Stimulated activated naive CD8-positive, alpha-beta T cell treated with anti-CD3 and anti-CD28 coated beads, Interleukin-15, Interleukin-2, amounts not matched to agents 100 U/mL and 50 U/mL, for 24 hours (primary cell): ENCODE measurements at regions not wholly inside any gene's neighbourhood (a gene's known extent, or its start where the extent isn't known, plus 50 kb on each side); places are given as distances from the start of the nearest gene placed in this dataset.

Experiments
- ATAC-seq: fragments of 150-1000 bp; cut with Tn5 transposase; one replicate; pipeline ENCODE4 v1.10.0; 2021
- DNase-seq: peaks from one replicate; pipeline ENCODE4 v3.0.0; 2021

DNA sequence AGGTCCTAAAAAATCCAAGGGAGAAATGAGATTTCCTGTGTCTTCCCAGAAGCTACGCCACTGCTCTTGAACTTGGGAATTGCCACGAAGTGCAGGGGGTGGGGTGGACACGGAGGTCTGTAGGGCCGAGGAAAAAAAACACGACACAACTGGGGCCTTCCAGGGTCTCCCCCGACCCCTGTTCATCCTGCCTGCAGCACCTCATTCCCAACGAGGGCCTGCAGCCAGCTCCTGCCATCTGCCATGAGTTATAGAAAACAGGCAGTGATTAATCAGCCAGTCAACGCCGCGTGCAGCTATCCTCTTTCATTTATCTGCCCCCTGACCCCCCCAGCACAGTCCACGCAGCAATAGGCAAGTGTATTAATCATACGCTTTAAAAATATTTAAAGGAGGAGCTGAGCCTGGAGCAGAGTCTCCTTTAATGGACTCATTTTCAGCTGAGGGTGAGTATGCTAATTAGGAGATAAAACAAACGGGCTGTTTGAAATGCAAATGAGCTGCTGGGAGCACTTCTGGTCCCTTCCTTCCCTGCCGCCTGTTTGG is 209.9 kb downstream of the TFCP2L1 start:
- DNase-seq (peak; percentile 67), ATAC-seq (peak; percentile 76)

DNA sequence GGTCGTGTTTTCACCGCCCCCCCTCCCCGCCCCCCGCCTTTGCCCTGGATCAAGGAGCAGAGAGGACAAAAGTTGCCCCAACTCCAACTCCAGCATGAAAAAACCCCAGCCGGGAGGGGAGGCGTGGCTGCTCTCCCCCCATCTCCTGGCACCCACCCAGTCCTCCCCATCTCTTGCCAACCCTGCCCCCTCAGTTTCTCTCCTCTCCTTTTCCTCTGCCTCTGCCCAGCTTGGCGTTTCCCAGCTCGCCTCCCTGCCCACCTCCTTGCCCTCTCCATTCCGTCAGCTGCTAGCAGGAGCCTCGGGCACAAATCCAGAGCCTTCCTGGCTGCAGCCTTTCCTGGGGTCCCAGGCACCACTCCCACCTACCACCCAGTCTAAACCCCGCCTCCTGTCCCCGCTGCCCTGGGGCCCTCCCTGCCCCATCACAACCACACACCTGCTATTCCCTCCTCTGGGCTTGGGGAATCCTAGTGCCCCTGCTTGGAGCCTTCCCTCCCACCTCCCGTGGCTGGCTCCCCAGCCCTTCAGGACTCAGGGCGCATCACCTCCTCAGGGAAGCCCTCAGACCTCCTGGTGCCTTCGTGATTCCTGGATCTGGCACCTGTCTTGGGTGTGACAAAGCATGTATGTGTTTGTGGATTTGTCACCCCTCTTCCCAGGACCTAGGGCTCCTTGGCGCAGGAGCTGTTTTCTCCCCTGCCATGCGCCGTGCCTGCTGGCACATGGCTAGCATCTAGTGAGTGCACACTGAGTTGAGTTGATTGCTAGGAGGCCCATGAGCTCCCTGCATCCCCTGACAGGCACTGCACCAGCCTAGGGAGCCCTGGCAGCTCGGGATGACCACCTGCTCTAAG is 209.1 kb downstream of the TFCP2L1 start:
- DNase-seq (no peak), ATAC-seq (no peak)

DNA sequence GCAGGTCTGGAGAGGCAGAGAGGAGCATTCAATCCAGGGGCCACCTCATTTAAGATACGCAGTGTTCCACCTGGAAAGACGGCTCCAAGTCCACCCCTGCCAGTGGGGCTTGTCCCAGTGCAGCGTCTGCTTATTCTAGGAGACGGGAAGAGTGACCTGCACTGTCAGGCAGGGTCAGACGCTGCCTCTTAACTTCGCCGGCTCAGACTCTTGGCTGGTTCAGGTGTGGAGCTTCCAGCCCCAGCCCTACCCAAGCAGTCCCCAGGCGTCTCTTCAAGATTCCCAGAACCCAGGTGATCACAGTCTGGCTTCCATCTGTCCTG is 208.5 kb downstream of the TFCP2L1 start:
- ATAC-seq (no peak), DNase-seq (no peak)

DNA sequence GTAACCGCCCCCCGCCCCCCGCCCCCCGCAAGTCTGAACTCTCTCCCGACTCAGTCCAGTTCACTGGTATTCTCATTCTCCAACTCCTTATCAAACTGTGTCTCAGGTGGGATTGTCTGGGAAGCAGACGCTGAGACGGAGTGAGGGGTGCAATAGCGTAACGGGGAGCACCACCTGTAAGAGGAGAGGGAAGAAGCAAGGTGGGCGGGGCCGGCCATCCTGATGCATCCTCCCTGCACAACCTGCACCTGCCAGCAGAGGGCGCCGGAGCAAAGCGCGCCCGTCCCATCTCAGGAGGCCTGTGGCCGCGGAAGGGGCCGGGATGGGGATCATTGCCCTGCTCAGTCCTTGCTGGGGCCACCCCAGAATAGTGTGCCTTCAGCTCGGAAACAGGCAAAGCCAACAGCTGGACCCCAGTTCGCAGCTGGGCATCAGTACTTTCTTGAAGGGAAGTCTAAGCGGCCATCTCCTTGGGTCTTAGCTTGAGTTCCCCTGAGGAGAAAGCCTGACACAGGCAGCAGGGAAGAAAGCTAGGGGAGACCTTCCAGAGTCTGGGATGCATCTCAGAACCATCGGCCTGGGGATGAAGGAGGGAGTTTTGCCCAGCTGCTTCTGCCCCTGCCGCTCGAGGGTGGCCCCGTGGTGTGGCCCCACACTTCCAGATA is 208.0 kb downstream of the TFCP2L1 start:
- DNase-seq (peak; percentile 81), ATAC-seq (peak; percentile 29)

DNA sequence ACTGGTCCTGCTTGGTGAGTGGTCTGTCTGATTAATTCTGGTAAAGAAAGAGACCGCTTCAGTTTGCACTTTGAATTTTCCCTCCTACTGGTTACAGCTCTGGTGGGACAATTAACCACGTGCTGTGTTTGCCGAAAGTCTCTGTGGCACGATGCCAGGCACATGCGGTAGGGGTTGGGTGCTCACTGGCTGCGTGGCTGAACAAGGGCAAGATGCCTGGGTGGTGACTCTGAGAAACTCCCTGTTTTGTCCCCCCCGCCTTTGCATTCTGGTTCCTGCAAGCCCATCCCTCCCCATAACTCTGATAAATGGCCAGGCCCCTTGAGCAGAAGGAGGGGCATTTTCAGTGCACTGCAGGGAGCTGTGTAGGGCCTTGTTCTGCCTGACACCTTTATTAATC is 206.1 kb downstream of the TFCP2L1 start:
- DNase-seq: no peak
- ATAC-seq: no peak

DNA sequence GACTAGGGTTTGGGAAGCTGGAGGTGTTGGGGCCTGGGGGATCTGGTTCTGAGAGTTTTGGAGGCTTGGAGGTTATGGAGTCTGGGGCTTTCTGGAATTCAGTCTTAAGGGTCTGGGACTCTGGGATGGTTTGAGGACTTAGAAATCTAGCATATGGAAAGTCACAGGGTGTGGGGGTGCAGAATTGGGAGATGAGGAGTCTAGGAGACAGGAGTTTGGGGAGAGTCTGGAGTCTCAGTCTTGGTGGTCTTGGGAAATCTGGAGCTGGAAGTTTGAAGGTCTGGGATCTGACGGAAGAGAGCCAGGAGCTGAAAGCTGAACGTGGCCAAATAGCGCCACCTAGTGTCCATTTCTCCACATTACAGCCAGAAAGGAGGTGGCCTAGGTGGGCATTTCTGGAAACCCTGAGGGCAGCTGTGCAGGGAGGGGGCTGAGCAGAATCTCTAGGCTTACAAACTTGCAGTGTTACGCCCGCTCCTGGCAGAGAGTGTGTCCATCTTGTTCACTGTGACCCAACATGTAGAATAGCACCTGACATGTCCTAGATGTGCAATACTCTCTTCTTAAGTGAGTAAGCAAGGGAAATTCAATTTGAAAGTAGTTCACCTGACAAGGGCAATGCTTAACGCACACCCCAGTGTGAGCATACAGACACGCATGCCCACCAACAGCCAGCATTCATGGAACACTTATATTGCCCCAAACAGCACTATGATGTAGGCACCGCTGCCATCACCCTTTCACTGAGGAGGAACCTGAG is 204.8 kb downstream of the TFCP2L1 start:
- ATAC-seq: no peak
- peak; percentile 59 for DNase-seq

DNA sequence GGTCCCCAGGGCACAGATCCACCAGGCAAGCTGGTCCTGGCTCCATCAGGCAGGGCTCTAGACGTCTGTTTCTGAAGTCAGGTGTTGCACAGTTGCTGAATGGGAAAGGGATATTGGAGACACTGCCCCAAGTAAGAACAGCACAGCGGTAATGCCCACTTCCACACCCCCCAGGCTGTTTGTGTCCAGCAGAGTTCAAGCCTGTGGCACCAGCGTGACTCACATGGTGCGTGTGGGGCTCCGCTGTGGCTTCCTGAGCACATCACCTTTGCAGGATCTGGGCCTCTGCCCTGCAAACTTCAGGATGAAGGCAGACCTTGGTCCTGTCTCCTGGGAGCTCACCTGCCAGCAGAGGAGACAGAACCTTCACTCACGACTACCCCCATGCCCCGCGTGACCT is 203.3 kb downstream of the TFCP2L1 start:
- ATAC-seq: no peak
- DNase-seq: no peak

DNA sequence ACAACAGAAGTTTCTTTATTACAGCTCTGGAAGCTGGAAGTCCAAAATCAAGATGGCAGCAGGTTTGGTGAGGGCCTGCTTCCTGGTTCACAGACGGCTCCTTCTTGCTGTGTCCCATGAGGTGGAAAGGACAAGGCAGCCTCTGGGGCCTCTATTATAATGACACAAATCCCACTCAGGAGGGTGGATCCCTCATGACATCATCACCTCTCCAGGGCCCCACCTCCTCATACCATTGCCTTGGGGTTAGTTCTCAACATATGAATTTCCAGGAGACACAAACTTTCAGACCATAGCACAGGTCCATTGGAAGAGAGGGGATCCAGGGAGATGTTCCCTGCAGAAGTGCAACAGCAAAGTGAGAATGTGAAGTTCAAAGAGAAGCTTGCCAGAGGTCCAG is 202.8 kb downstream of the TFCP2L1 start:
- ATAC-seq: no peak
- DNase-seq: no peak

DNA sequence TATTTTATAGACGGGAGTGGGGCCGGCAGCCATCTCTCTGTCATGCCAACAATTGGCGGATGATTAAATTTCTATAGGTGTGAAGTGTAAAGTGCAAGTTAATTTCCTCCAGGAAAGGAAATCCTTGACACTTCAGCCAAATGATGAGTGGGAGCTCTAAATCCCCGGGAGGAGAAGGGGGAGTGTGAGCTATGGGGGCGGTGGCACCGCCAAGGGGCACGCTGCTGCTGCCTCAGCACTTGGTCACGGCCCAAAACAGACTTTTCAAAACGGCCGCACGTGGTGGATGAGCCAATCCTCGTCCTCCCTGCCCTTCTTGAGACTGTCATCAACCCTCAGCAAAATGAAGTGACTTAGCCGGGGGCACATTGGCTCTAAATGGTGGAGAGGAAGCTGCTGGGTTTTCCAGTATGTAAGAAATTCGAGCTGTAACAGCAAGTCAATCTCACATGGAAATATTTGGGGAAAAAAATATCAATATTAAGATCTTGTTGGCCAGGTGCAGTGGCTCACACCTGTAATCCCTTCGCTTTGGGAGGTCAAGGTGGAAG is 200.8 kb downstream of the TFCP2L1 start:
- ATAC-seq: no peak
- no peak for DNase-seq

DNA sequence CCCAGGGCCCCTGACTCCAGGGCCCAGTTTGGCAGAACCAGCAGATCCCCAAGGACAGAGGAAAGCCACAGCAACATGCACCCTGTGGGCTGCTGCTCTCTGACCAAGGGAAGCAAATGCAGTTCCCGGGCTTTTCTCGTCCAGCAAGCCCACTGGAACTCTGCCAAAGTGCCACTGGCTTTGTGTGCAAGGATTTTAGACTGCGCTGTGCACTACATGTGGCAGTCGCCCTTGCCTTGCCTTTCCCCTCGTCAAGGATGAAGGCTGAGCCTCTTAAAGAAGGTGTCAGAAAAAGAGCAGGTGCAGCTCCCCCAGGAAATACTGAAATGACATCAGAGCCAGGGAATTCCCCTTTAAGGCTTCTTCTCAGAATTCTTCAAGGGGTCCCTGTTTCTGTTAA is 199.2 kb downstream of the TFCP2L1 start:
- no peak for ATAC-seq
- DNase-seq: no peak

DNA sequence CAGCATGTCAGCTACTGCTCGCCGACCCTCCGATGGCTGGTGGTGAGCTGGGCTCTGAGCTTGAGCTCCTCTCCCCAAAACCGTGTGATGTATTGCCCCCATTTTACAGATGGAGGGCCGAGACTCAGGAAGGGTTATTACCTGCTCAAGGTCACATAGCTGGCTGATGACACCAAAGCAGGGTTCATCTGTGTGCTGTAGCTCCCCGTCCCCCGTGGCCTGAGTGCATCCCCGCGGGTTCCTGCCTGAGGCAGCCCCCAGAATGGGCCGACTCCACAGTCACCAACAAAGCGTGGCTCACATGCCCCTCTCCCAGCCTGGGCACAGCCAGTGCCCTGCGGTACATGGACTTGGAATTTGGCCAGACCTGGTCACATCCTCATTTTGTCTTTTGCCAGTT is 198.6 kb downstream of the TFCP2L1 start:
- ATAC-seq (no peak), DNase-seq (no peak)

DNA sequence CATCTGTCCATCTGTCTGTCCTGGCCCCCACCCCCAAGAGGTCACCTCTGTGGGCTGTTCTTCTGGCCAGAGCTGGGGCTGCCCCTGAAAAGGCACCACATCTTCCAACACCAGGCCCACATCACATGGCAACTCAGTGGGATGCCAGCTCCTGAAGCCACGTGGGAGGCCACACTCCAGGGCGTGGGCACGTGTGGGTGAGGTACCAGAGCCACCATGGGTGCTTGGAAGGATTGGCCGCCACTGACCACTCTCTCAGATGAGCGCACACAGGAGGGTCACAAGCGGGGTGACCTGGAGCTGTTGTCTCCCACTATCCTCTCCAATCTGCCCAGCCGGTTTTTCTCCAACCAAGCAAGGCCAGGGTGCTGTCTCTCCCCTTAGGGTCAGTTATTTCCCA is 197.9 kb downstream of the TFCP2L1 start:
- no peak for ATAC-seq
- DNase-seq: no peak

DNA sequence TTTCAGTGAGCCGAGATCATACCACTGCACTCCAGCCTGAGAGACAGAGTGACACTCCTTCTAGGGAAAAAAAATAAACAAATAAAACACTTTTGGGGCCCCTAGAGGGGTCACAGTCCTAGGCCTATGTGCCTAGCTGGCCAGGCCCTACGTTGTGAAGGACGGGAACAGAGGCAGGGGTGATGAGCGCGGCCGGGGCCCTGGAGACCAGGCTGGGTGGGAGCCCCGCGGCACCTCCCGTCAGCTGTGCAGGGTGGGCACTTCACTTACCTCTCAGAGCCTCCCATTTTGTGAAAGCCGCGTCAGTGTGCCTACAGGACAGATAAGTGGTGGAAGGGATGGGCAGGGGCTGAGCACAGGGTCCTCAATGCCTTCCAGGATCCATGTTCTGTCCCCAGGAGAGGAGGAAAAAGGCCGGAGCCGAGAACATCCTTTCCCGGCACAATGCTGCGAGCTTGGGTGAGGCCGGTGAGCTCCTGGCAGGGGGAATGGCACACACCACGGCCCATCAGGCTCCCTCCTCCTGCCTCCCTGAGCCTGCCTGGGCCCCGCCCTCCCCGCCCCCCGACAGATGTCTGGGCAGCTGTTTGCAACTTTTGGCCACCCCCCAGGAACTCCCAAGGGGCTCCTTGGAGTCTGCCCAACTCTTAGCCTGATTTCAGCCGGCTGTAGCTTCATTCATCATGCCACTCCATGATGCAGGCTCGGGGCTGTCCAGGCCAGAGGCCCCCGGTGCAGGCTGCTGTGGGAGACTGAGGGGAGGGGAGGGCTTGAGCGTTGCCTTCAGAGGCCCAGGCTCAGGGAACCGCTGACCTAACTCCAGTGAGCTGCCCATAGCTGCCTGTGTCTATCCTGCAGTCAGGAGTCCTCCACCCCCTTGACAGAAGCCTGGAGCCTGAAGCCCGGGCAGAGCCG is 196.5 kb downstream of the TFCP2L1 start:
- no peak for ATAC-seq
- DNase-seq: no peak

DNA sequence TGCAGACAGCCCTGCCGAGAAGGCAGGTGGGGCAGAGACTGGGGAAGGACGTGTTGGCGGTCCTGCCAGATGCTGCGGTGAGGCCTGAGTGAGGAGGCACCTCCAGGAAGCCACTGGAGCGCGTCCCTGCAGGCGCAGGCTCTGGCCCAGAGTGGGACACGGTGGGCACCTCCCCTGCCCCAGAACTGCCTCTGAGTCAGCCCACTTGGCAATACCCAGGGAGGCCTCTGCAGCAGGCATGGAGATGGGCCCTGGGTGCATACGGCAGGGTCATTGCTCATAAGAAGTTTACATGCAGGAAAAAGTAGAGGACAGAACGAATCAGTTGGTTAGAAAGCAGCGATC is 195.9 kb downstream of the TFCP2L1 start:
- DNase-seq: no peak
- ATAC-seq: no peak

DNA sequence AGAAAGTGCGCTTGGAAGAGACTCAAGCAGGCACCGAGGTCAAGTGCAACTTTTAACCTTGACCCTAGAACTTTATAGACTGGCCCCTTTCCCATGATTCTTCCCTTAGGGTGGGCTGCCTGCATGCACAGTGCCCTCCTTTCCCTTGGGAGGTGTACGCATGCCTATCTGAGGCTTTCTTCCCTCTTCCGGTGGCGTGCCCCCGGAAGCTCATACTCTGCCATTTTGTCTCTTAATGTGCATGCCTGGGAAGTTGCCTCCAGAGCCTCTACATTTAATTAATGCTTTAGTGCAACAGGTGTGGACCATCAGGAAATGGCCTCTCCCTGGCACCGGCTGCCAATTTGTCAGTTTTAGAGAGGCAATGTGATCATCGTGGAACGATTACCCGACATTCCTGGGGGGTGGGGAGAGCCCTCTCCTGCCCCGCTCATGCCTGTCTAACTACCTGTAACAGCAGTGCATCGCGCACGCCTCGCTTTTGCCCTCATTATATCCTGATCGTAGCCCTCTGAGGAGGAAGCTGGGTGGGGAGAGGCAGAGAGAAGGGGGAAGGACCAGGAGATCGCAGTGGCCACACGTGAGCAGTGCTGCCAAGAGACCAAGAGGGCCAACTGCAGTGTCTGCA is 194.8 kb downstream of the TFCP2L1 start:
- no peak for DNase-seq
- no peak for ATAC-seq

DNA sequence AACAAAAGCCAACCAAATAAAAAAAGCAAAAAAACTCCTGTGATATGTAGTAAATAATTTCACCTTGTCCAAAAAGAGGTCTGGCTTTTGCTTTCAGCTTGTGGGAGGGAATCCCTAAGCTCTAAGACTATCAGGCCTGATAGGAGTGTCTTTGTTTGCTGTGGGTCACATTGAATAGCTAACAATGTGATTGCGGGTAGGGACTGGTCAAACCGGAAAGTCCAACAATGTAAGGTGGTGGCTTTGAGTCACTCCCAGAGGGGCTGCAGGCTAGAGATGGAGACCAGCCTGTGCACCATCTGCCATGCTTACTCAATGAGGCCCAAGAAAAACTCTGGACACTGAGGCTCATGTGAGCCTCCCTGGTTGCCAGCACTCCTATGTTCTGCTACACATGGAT is 192.9 kb downstream of the TFCP2L1 start:
- no peak for ATAC-seq
- DNase-seq: no peak

DNA sequence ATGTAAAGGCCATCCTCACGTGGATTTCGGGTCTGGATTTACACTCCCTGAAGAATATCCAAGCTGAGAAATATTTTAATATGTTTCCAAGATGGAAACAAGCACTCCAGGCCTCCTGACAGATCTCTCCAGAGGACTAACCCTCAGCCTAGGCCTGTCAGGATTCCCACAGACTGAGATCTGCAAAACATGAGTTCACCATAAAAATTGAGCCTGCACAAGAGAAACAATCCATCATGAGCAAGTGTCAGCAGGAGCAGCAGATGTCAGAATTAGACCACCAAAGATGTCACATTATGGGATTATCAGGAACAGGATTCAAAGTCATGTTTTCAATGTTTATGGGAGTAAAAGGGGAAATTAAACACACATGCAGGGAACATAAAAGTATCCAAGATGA is 191.3 kb downstream of the TFCP2L1 start:
- ATAC-seq: no peak
- no peak for DNase-seq

DNA sequence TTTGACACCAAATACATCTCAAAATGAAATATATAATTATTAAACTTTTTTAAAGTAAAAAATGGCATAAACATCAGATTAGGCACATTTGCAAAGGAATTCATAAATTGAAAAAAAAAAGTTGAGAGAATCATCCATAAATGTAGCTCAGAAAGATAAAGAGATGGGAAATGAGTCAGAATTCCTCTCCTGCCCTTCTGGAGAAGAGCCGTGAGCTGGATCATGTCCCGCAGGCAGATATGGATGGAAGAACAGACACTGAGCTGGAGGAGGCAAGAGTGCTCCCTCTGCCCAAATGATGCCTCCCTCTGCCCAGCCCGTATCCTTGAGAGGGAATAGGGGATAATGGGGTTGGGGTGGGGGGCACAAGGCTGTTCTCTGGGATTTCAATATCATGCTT is 190.9 kb downstream of the TFCP2L1 start:
- DNase-seq: no peak
- no peak for ATAC-seq

DNA sequence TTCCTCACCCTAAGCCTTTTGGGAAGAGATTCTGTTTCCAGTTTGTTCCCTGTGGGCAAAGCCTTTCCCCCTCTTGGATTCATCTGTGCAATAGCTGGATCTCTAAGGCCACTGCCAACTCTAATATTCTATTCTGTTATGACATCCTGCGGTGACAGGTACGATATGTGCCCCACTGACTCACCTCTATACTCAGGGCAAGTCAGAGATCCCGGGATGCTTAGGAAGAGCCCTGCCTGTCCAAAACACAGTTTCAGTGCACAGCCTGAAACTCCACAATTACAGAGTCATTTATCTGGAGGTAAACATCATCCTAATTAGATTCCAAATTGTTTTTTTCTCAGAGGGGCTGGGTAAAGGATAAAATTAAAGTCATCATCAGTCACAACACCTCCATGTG is 190.2 kb downstream of the TFCP2L1 start:
- no peak for DNase-seq
- ATAC-seq: no peak

DNA sequence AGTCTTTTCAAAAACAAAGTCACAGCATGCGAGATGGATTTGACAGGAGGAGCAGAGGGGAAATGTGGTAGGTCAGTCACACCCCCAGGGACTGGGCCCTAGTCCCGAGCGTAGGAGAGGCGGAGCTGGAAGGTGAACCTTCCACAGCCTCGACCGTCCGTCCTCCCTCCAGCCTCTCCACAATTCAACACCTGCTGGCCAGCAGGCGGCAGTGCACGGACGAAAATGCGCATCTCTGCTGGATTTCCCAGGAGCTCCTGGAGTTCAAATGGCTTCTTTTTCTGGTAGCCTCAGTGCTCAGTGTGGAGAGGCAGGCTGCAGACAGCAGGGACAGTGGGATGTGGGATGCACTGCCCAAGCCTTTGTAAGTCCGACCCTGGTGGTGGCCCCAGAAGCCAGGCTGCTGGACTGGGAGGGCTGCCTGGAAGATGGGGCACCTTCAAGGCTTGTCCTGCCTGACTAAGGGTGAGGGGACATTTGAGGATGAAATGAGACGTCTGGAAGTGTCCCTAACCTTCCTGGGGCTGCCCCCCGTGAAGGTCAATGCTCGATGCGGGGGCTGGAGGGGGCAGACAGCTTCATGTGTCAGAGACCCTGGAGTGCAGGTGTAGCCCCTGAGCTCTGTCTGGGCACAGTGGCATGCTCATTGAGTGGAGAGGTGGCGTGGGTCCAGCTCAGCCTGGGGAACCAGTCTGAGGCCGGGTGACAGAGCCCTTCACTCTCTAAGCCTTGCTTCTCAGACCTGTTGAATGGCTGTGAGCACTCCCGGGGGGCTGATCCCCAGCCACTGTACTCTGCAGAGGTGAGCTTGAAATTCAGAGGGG is 189.5 kb downstream of the TFCP2L1 start:
- ATAC-seq (no peak), DNase-seq (peak; percentile 26)
